Right lobe of liver (tissue), 6 donors: ENCODE measurements at regions not wholly inside any gene's neighbourhood (a gene's known extent, or its start where the extent isn't known, plus 50 kb on each side); places are given as distances from the start of the nearest gene placed in this dataset.

Experiments
- ATAC-seq, 4 donors: fragments of 200-7000 bp; cut with Tn5 transposase; one replicate each; pipeline ENCODE4 v1.9.1; 2020; ENCODE audit warnings: mild to moderate bottlenecking in 4 of 4, moderate library complexity in 4 of 4
- DNase-seq, 3 donors: peaks; one replicate each; pipeline ENCODE4 v3.0.0-alpha.2; 2020
- H3K27ac ChIP-seq, 3 donors: fragments of 200-600 bp; one replicate each; pipeline ENCODE4 v1.8.0; 2022
- H3K27me3 ChIP-seq, 2 donors: fragments of 200-600 bp; one replicate each; pipeline ENCODE4 v1.8.0; 2022
- H3K36me3 ChIP-seq, 4 donors: fragments of 200-600 bp; sonication (generic) in 1 of 4; one replicate each; pipeline versions ENCODE4 v1.5.1 to v1.8.0; 2017 to 2022; ENCODE audit warnings: control low read depth in 1 of 4
- H3K4me1 ChIP-seq, 4 donors: fragments of 200-600 bp; sonication (generic) in 1 of 4; one replicate each; pipeline versions ENCODE4 v1.5.1 to v1.8.0; 2017 to 2022; ENCODE audit warnings: control low read depth in 1 of 4
- H3K4me3 ChIP-seq, 3 donors: fragments of 200-600 bp; one replicate each; pipeline ENCODE4 v1.8.0; 2022
- H3K9me3 ChIP-seq, 4 donors: fragments of 200-600 bp; sonication (generic) in 1 of 4; one replicate each; pipeline versions ENCODE4 v1.5.1 to v1.8.0; 2017 to 2022; ENCODE audit warnings: control low read depth in 1 of 4
- POLR2A ChIP-seq: fragments of 450-650 bp; IDR thresholded peaks from one replicate; pipeline ENCODE4 v1.6.1; 2017; ENCODE audit warnings: antibody characterized with exemption, mild to moderate bottlenecking
- WGBS: methylation state at CpG from one replicate; pipeline ENCODE4 v1.1.6; 2018; ENCODE audit warnings: low coverage, low lambda C conversion rate; ENCODE audit not compliant: insufficient coverage; ENCODE audit errors: missing lambda C conversion rate; 5-methylcytosine and 5-hydroxymethylcytosine counted together
- intact Hi-C, 2 donors: fragments of 100-400 bp; cut with DNase I; formaldehyde crosslinking; loops; one replicate each; pipeline versions ENCODE4 v1.11.2 to v1.14.1; 2022
- TF ChIP-seq, protein P1 (sequence below), 4 donors: fragments of 200-600 bp in 3 of 4; fragments of 450-650 bp in 1 of 4; IDR thresholded peaks; one replicate each; pipeline versions ENCODE4 v1.5.1 to v1.8.0; 2016 to 2022; ENCODE audit warnings: antibody characterized with exemption in 4 of 4, mild to moderate bottlenecking in 2 of 4
- donor health status: DM: no; HTN: yes; CAD: no.
- donor health status: DM: no; HTN: no; CAD: no.
- donor health status: DM: no; HTN: no; CAD: no.
- donor health status: DM: no; HTN: yes; CAD: no.
- donor health status: DM: no; HTN: yes; CAD: no.

DNA sequence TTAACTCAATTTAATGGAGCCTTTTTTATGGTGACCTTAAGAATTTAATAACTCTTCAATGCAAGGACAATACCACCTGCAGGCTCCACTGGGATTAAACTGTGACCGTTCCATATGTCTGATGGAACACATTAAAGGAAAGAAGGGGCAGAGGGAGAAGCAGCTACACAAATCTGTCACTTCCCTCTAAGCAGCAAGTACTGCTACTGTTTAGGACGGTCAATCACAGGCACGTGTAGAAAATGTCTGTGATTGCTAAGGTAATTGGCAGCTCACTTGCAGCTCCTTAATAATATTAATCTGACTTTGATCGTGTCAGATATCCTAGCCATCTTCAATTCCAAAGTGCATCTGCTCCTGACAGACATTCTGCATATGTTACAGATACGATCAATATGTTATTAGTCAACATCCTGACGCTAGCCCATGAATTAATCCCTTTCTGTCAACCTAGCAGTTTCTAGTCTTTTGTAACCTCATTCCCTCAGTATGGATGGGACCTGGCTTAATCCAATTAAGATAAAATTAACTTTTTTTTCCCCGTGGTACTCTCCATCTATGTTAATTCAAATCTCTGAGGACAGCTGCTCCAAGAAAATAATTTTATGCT lies 1012.4 kb downstream of the AMY1C start:
- DNase-seq, result no peak
- H3K27ac ChIP-seq, result no peak overlapping the region
- 50% methylated on average over 5 of the region's 7 CpGs for WGBS
- H3K9me3 ChIP-seq, result no peaks in the 10 kb centered on the region
- H3K36me3 ChIP-seq, result no peaks in the 10 kb centered on the region
- no peak for ATAC-seq
- no peaks in the 10 kb centered on the region for H3K4me1 ChIP-seq
- H3K4me3 ChIP-seq, result no peak overlapping the region
- no peaks in the 10 kb centered on the region for H3K27me3 ChIP-seq
- intact Hi-C loops, result no loop called here
- TF ChIP-seq POLR2A, result no peak
- TF ChIP-seq, protein P1, sequence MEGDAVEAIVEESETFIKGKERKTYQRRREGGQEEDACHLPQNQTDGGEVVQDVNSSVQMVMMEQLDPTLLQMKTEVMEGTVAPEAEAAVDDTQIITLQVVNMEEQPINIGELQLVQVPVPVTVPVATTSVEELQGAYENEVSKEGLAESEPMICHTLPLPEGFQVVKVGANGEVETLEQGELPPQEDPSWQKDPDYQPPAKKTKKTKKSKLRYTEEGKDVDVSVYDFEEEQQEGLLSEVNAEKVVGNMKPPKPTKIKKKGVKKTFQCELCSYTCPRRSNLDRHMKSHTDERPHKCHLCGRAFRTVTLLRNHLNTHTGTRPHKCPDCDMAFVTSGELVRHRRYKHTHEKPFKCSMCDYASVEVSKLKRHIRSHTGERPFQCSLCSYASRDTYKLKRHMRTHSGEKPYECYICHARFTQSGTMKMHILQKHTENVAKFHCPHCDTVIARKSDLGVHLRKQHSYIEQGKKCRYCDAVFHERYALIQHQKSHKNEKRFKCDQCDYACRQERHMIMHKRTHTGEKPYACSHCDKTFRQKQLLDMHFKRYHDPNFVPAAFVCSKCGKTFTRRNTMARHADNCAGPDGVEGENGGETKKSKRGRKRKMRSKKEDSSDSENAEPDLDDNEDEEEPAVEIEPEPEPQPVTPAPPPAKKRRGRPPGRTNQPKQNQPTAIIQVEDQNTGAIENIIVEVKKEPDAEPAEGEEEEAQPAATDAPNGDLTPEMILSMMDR (IDR thresholded peaks at IDR 0.05), result no peak

DNA sequence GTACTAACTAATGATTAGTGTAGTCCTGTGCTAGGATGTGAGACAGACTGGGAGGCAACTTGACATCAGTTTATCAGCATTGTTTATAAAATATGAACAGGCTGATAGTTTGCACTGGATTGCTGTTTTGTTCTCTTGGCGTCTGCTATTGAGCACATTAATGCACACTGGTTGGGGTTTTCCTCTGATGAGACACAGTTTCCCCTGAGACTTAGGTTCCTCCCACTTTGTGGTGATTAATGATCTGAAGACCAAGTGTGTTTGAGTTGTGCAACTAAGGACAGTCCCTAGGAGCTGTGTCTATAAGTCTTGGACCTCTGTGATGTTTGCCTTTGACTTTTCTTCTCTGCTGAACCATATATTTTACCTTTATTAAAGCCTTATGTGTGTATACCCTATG lies 1015.4 kb downstream of the AMY1C start:
- intact Hi-C loops, result no loop called here
- ATAC-seq, result no peak
- no peak overlapping the region for H3K27ac ChIP-seq
- no peak overlapping the region for H3K4me3 ChIP-seq
- H3K27me3 ChIP-seq, result no peaks in the 10 kb centered on the region
- WGBS, result 30% methylated on average over 1 of the region's 1 CpG
- no peaks in the 10 kb centered on the region for H3K9me3 ChIP-seq
- H3K4me1 ChIP-seq, result no peaks in the 10 kb centered on the region
- no peak for DNase-seq
- TF ChIP-seq POLR2A, result no peak
- TF ChIP-seq, protein P1 (IDR thresholded peaks at IDR 0.05), result no peak
- H3K36me3 ChIP-seq, result no peaks in the 10 kb centered on the region

DNA sequence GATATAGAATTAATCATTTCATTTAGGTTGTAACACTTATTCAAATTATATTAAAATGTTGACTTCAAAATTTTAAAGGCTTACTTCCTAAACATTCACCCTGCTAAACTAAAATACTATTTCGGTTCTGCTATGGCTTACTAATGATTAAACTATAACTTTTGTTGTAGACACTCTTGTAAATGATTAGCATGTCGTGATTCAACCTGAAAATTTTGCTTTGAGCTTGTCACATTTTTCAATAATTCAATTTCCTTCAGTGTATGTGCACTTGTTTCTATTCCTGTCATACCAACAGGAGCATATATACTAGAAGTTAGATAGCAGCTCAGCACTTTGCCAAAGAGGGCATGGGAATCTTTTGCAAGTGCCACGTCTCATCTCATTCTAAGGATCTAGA lies 1018.8 kb downstream of the AMY1C start:
- DNase-seq (no peak), ATAC-seq (no peak)
- no peak overlapping the region for H3K4me3 ChIP-seq
- no peaks in the 10 kb centered on the region for H3K27me3 ChIP-seq
- intact Hi-C loops, result no loop called here
- H3K36me3 ChIP-seq, result no peaks in the 10 kb centered on the region
- 27% methylated on average over 3 of the region's 3 CpGs for WGBS
- H3K9me3 ChIP-seq, result no peaks in the 10 kb centered on the region
- TF ChIP-seq, protein P1 (IDR thresholded peaks at IDR 0.05), result no peak
- no peak for TF ChIP-seq POLR2A
- no peak overlapping the region for H3K27ac ChIP-seq
- no peaks in the 10 kb centered on the region for H3K4me1 ChIP-seq

DNA sequence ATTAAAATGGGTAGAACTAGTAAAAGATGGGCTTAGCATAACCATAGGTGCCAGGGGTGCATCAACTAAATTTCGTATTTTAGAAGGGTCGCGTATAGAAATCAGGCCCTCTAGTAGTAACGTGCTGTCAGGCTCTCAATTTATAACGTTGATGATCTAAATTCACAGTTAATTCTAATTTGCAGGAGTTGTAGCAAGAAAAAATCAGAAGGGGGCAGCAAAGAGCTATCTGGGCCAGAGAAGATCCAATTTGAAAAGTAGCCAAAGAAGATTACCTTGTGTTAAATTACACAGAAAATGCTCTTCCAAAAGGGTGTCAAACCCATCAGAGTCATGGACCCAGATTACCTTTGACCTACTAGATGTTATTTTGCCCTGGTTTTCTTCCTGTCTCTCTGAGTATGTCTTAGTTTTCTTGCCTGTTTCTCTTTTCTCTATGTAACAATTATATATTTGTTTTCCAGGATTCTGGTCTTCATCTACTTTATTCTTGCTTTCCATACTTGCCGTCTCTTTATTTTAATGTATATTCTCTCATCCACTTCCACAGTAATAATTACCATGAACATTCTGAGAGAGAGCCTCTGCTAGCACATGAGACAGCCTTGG lies 1030.9 kb downstream of the AMY1C start:
- Histone ChIP-seq H3K27ac (no peak overlapping the region), H3K36me3 (no peaks in the 10 kb centered on the region), H3K4me3 (no peak overlapping the region), H3K4me1 (no peaks in the 10 kb centered on the region), H3K27me3 (no peaks in the 10 kb centered on the region), H3K9me3 (no peaks in the 10 kb centered on the region)
- DNase-seq, result no peak
- WGBS, result 7% methylated on average over 6 of the region's 6 CpGs
- no peak for TF ChIP-seq POLR2A
- TF ChIP-seq, protein P1 (IDR thresholded peaks at IDR 0.05), result peak; percentile 62 to 81 (median 71)
- intact Hi-C loops, result no loop called here
- peak; percentile 47 to 75 (median 62) for ATAC-seq
